NCI-H345 (cell line): ENCODE measurements at regions not wholly inside any gene's neighbourhood (a gene's known extent, or its start where the extent isn't known, plus 50 kb on each side); places are given as distances from the start of the nearest gene placed in this dataset.
"Not testable (repeated sequence)": the region's sequence is repeated elsewhere in the genome, so short reads cannot be mapped to it uniquely, and the experiment has no call there.

Source experiments
- DNase-seq: peaks from one replicate; lab custom pipeline; 2025; lab: John Stamatoyannopoulos, UW

GRCh38 chr4:38416450-38417014 is 247.5 kb upstream of the KLF3 start:
- DNase-seq = no peak

- not testable (repeated sequence) for DNase-seq
Measured at GRCh38 chr4:38420254-38420653, 243.7 kb upstream of the KLF3 start.

- DNase-seq = no peak
Measured at GRCh38 chr4:38422850-38423249, 241.1 kb upstream of the KLF3 start.

GRCh38 chr4:38424151-38424871 is 239.7 kb upstream of the KLF3 start:
- DNase-seq = no peak

- no peak for DNase-seq
Measured at GRCh38 chr4:38426532-38426931, 237.5 kb upstream of the KLF3 start.

- DNase-seq = no peak
Measured at GRCh38 chr4:38430841-38431240, 233.2 kb upstream of the KLF3 start.

GRCh38 chr4:38442073-38442788 is 221.8 kb upstream of the KLF3 start:
- DNase-seq = no peak

- no peak for DNase-seq
Measured at GRCh38 chr4:38449506-38450174, 214.4 kb upstream of the KLF3 start.

- no peak for DNase-seq
Measured at GRCh38 chr4:38452009-38452408, 212.0 kb upstream of the KLF3 start.

- no peak for DNase-seq
Measured at GRCh38 chr4:38452542-38452941, 211.5 kb upstream of the KLF3 start.

GRCh38 chr4:38453253-38453881 is 210.6 kb upstream of the KLF3 start:
- DNase-seq = no peak

GRCh38 chr4:38454284-38454683 is 209.7 kb upstream of the KLF3 start:
- no peak for DNase-seq

GRCh38 chr4:38455092-38455862 is 208.7 kb upstream of the KLF3 start:
- no peak for DNase-seq

- no peak for DNase-seq
Measured at GRCh38 chr4:38456096-38456495, 207.9 kb upstream of the KLF3 start.

- DNase-seq = no peak
Measured at GRCh38 chr4:38461342-38461741, 202.7 kb upstream of the KLF3 start.

- DNase-seq = no peak
Measured at GRCh38 chr4:38462367-38463055, 201.5 kb upstream of the KLF3 start.

GRCh38 chr4:38463268-38463958 is 200.6 kb upstream of the KLF3 start:
- no peak for DNase-seq

GRCh38 chr4:38464328-38464727 is 199.7 kb upstream of the KLF3 start:
- DNase-seq = no peak

- DNase-seq = no peak
Measured at GRCh38 chr4:38466401-38466800, 197.6 kb upstream of the KLF3 start.

GRCh38 chr4:38467296-38467695 is 196.7 kb upstream of the KLF3 start:
- DNase-seq = no peak
